ENCODE measurements at regions not wholly inside any gene's neighbourhood (a gene's known extent, or its start where the extent isn't known, plus 50 kb on each side); places are given as distances from the start of the nearest gene placed in this dataset.

- H3K4me1 ChIP-seq (ENCODE audit: insufficient read depth, low read length, severe bottlenecking), result no peaks in the 10 kb centered on the region
- H3K79me2 ChIP-seq (ENCODE audit: insufficient read depth, low read length), result no peaks in the 10 kb centered on the region
- TF ChIP-seq CTCF (IDR thresholded peaks at IDR 0.05; ENCODE audit: low read length), result no peak
- TF ChIP-seq EZH2 (IDR thresholded peaks at IDR 0.05; ENCODE audit: borderline replicate concordance, low read length), result no peak
- no peak overlapping the region for H3K27ac ChIP-seq (ENCODE audit: low read depth, low read length, poor library complexity, severe bottlenecking)
- no peaks in the 10 kb centered on the region for H3F3A ChIP-seq (ENCODE audit: insufficient read depth, low read length)
- H4K20me1 ChIP-seq (ENCODE audit: insufficient read depth, low read length), result no peaks in the 10 kb centered on the region
- H3K9me2 ChIP-seq (ENCODE audit: low read depth, low read length), result no peaks in the 10 kb centered on the region
- no peak overlapping the region for H2AFZ ChIP-seq (ENCODE audit: low read length)
- no peak overlapping the region for H3K4me2 ChIP-seq (ENCODE audit: low read length)
- no peaks in the 10 kb centered on the region for H3K27me3 ChIP-seq (ENCODE audit: insufficient read depth, low read length)
- no peaks in the 10 kb centered on the region for H3K9me3 ChIP-seq (ENCODE audit: low read length)
- H3K9ac ChIP-seq (ENCODE audit: low read length), result no peak overlapping the region
- no peak overlapping the region for H3K4me3 ChIP-seq (ENCODE audit: low read depth, low read length, poor library complexity, severe bottlenecking)
- H3K36me3 ChIP-seq (ENCODE audit: insufficient read depth, low read length), result no peaks in the 10 kb centered on the region
Measured at GRCh38 chr2:116645155-116645554, 1169.3 kb upstream of the DDX18 start.

- TF ChIP-seq CTCF (IDR thresholded peaks at IDR 0.05; ENCODE audit: low read length), result no peak
- no peak for TF ChIP-seq EZH2 (IDR thresholded peaks at IDR 0.05; ENCODE audit: borderline replicate concordance, low read length)
- H3K27ac ChIP-seq (ENCODE audit: low read depth, low read length, poor library complexity, severe bottlenecking), result no peak overlapping the region
- no peaks in the 10 kb centered on the region for H3K27me3 ChIP-seq (ENCODE audit: insufficient read depth, low read length)
- H4K20me1 ChIP-seq (ENCODE audit: insufficient read depth, low read length), result no peaks in the 10 kb centered on the region
- H3K79me2 ChIP-seq (ENCODE audit: insufficient read depth, low read length), result no peaks in the 10 kb centered on the region
- no peaks in the 10 kb centered on the region for H3K4me1 ChIP-seq (ENCODE audit: insufficient read depth, low read length, severe bottlenecking)
- H3F3A ChIP-seq (ENCODE audit: insufficient read depth, low read length), result no peaks in the 10 kb centered on the region
- H3K9me3 ChIP-seq (ENCODE audit: low read length), result no peaks in the 10 kb centered on the region
- no peak overlapping the region for H3K9ac ChIP-seq (ENCODE audit: low read length)
- H3K9me2 ChIP-seq (ENCODE audit: low read depth, low read length), result no peaks in the 10 kb centered on the region
- H3K36me3 ChIP-seq (ENCODE audit: insufficient read depth, low read length), result no peaks in the 10 kb centered on the region
- no peak overlapping the region for H3K4me3 ChIP-seq (ENCODE audit: low read depth, low read length, poor library complexity, severe bottlenecking)
- H2AFZ ChIP-seq (ENCODE audit: low read length), result no peak overlapping the region
- no peak overlapping the region for H3K4me2 ChIP-seq (ENCODE audit: low read length)
Measured at GRCh38 chr2:116668691-116669090, 1145.8 kb upstream of the DDX18 start.

GRCh38 chr2:116669782-116670181 lies 1144.7 kb upstream of the DDX18 start:
- H2AFZ ChIP-seq (ENCODE audit: low read length), result no peak overlapping the region
- TF ChIP-seq CTCF (IDR thresholded peaks at IDR 0.05; ENCODE audit: low read length) (no peak), EZH2 (IDR thresholded peaks at IDR 0.05; ENCODE audit: borderline replicate concordance, low read length) (no peak)

More at GRCh38 chr2:116669782-116670181, 1144.7 kb upstream of the DDX18 start:
- no peak overlapping the region for H3K4me3 ChIP-seq (ENCODE audit: low read depth, low read length, poor library complexity, severe bottlenecking)
- H3K4me2 ChIP-seq (ENCODE audit: low read length), result no peak overlapping the region
- H3K27me3 ChIP-seq (ENCODE audit: insufficient read depth, low read length), result no peaks in the 10 kb centered on the region
- H3K27ac ChIP-seq (ENCODE audit: low read depth, low read length, poor library complexity, severe bottlenecking), result no peak overlapping the region
- H3K36me3 ChIP-seq (ENCODE audit: insufficient read depth, low read length), result no peaks in the 10 kb centered on the region
- no peaks in the 10 kb centered on the region for H3K9me2 ChIP-seq (ENCODE audit: low read depth, low read length)
- H4K20me1 ChIP-seq (ENCODE audit: insufficient read depth, low read length), result no peaks in the 10 kb centered on the region
- no peaks in the 10 kb centered on the region for H3K9me3 ChIP-seq (ENCODE audit: low read length)
- no peaks in the 10 kb centered on the region for H3K4me1 ChIP-seq (ENCODE audit: insufficient read depth, low read length, severe bottlenecking)
- H3K9ac ChIP-seq (ENCODE audit: low read length), result no peak overlapping the region
- H3F3A ChIP-seq (ENCODE audit: insufficient read depth, low read length), result no peaks in the 10 kb centered on the region
- no peaks in the 10 kb centered on the region for H3K79me2 ChIP-seq (ENCODE audit: insufficient read depth, low read length)
